ENCODE measurements at regions not wholly inside any gene's neighbourhood (a gene's known extent, or its start where the extent isn't known, plus 50 kb on each side); places are given as distances from the start of the nearest gene placed in this dataset.

DNA sequence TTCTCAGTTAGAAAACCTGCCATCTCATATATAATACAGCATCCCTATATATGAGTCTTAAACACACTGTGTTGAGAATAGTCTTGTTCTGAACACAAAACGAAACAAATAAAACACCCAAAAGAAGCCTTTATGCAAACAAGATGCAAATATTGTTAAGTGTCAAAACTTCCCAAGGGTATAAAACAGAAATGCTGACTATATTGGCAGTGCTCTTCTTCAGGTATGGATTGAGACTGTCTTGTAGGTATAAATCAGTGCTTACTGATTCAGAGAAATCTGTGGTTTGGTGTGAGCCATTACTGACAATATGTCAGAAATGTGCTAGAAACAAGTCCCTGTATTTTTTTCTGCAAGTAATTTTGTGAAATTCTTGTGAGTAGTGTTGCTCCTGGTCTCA lies 82.8 kb upstream of the CTSO start:
- H3K27ac ChIP-seq (ENCODE audit: low read length in 2 of 2) = no peak overlapping the region
- ChIA-PET CTCF (no interaction called here), POLR2A (no interaction called here)
- no CpG with 5 or more reads among the region's 1 CpG for WGBS (ENCODE audit: insufficient coverage)
- peaks cover 0 to 2% (median 0%) of the 10 kb centered on the region in 3 donors for H3K9me3 ChIP-seq (ENCODE audit: control extremely low read depth in 1 of 3, control insufficient read depth in 2 of 3, insufficient read depth in 1 of 3, low read length in 2 of 3)
- intact Hi-C loops (cut with micrococcal nuclease) = no loop called here
- no peaks in the 10 kb centered on the region for H3K36me3 ChIP-seq (replicated peaks in 1 of 2; ENCODE audit: control extremely low read depth in 1 of 2, control insufficient read depth in 1 of 2, extremely low read depth in 1 of 2, insufficient read depth in 2 of 2, low read length in 1 of 2)
- H2AFZ ChIP-seq (ENCODE audit: insufficient read depth, low read depth, low read length, poor library complexity, severe bottlenecking) = no peak overlapping the region
- H3K9me3 Mint-ChIP-seq (ENCODE audit: insufficient read depth) = no peaks in the 10 kb centered on the region
- no peaks in the 10 kb centered on the region for H3K27me3 Mint-ChIP-seq
- H3K4me3 Mint-ChIP-seq = no peak overlapping the region
- ATAC-seq (ENCODE audit: low read depth) (no peak), DNase-seq (no peak)
- H3K4me1 ChIP-seq (ENCODE audit: control insufficient read depth in 2 of 2, insufficient read depth in 2 of 2, low read length in 2 of 2) = no peaks in the 10 kb centered on the region
- H3K79me2 ChIP-seq (ENCODE audit: control insufficient read depth, insufficient read depth, low read length) = no peaks in the 10 kb centered on the region
- no peaks in the 10 kb centered on the region for H4K20me1 ChIP-seq (ENCODE audit: control insufficient read depth, insufficient read depth, low read length, poor library complexity, severe bottlenecking)
- no peaks in the 10 kb centered on the region for H3K27me3 ChIP-seq (replicated peaks in 1 of 4; ENCODE audit: control extremely low read depth in 1 of 4, control insufficient read depth in 3 of 4, insufficient read depth in 4 of 4, low read length in 3 of 4)
- H3K27ac Mint-ChIP-seq = no peak overlapping the region
- no peak overlapping the region for H3K9ac ChIP-seq (ENCODE audit: low read length)
- H3K4me1 Mint-ChIP-seq = no peaks in the 10 kb centered on the region
- H3K4me3 ChIP-seq (ENCODE audit: control extremely low read depth in 1 of 5, extremely low read depth in 1 of 5, insufficient read depth in 1 of 5, low read depth in 2 of 5, low read length in 4 of 5) = no peak overlapping the region
- TF ChIP-seq, protein P1, sequence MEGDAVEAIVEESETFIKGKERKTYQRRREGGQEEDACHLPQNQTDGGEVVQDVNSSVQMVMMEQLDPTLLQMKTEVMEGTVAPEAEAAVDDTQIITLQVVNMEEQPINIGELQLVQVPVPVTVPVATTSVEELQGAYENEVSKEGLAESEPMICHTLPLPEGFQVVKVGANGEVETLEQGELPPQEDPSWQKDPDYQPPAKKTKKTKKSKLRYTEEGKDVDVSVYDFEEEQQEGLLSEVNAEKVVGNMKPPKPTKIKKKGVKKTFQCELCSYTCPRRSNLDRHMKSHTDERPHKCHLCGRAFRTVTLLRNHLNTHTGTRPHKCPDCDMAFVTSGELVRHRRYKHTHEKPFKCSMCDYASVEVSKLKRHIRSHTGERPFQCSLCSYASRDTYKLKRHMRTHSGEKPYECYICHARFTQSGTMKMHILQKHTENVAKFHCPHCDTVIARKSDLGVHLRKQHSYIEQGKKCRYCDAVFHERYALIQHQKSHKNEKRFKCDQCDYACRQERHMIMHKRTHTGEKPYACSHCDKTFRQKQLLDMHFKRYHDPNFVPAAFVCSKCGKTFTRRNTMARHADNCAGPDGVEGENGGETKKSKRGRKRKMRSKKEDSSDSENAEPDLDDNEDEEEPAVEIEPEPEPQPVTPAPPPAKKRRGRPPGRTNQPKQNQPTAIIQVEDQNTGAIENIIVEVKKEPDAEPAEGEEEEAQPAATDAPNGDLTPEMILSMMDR (IDR thresholded peaks at IDR 0.05) = no peak
- no peak for TF ChIP-seq EZH2 (IDR thresholded peaks at IDR 0.05; ENCODE audit: borderline replicate concordance, insufficient read depth, low read depth, low read length, poor library complexity, severe bottlenecking)
- no peak overlapping the region for H3K4me2 ChIP-seq (replicated peaks; ENCODE audit: low read depth, low read length, poor library complexity, severe bottlenecking)

DNA sequence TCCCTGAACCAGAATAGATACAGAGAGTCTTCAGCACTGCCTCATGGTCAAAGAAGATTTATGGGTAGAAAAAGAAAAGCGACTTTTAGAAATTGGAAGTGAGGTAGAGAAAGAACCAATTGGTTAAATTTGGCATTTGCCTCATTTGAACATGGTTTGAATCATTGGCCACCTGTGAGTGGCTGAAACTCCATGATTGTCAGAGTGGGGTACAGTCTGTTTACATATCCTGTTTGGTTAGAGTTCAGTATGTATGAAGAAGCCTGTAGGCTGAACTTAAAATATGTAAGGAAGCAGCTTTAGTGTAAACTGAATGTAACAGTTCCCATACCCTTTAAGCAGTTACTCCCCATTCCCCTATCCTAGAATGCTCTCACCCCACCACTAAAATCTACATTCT lies 76.0 kb upstream of the CTSO start:
- intact Hi-C loops (cut with micrococcal nuclease) = no loop called here

More for the DNA sequence above, 76.0 kb upstream of the CTSO start:
- Histone ChIP-seq H3K27ac (ENCODE audit: low read length in 2 of 2) (no peak overlapping the region), H3K9me3 (ENCODE audit: control extremely low read depth in 1 of 3, control insufficient read depth in 2 of 3, insufficient read depth in 1 of 3, low read length in 2 of 3) (no peaks in the 10 kb centered on the region), H3K4me1 (ENCODE audit: control insufficient read depth in 2 of 2, insufficient read depth in 2 of 2, low read length in 2 of 2) (no peaks in the 10 kb centered on the region), H4K20me1 (ENCODE audit: control insufficient read depth, insufficient read depth, low read length, poor library complexity, severe bottlenecking) (no peaks in the 10 kb centered on the region), H3K9ac (ENCODE audit: low read length) (no peak overlapping the region), H3K4me3 (ENCODE audit: control extremely low read depth in 1 of 5, extremely low read depth in 1 of 5, insufficient read depth in 1 of 5, low read depth in 2 of 5, low read length in 4 of 5) (no peak overlapping the region), H3K36me3 (replicated peaks in 1 of 2; ENCODE audit: control extremely low read depth in 1 of 2, control insufficient read depth in 1 of 2, extremely low read depth in 1 of 2, insufficient read depth in 2 of 2, low read length in 1 of 2) (no peaks in the 10 kb centered on the region), H3K27me3 (replicated peaks in 1 of 4; ENCODE audit: control extremely low read depth in 1 of 4, control insufficient read depth in 3 of 4, insufficient read depth in 4 of 4, low read length in 3 of 4) (no peaks in the 10 kb centered on the region), H2AFZ (ENCODE audit: insufficient read depth, low read depth, low read length, poor library complexity, severe bottlenecking) (no peak overlapping the region), H3K4me2 (replicated peaks; ENCODE audit: low read depth, low read length, poor library complexity, severe bottlenecking) (no peak overlapping the region), H3K79me2 (ENCODE audit: control insufficient read depth, insufficient read depth, low read length) (no peaks in the 10 kb centered on the region)
- DNase-seq (no peak), ATAC-seq (ENCODE audit: low read depth) (no peak)
- no peaks in the 10 kb centered on the region for H3K4me1 Mint-ChIP-seq
- H3K27me3 Mint-ChIP-seq = no peaks in the 10 kb centered on the region
- H3K27ac Mint-ChIP-seq = no peak overlapping the region
- WGBS (ENCODE audit: insufficient coverage) = 89% methylated on average over 1 of the region's 1 CpG
- no peak overlapping the region for H3K4me3 Mint-ChIP-seq
- H3K9me3 Mint-ChIP-seq (ENCODE audit: insufficient read depth) = no peaks in the 10 kb centered on the region
- ChIA-PET CTCF (no interaction called here), POLR2A (no interaction called here)
- TF ChIP-seq, protein P1 (IDR thresholded peaks at IDR 0.05) = no peak
- TF ChIP-seq EZH2 (IDR thresholded peaks at IDR 0.05; ENCODE audit: borderline replicate concordance, insufficient read depth, low read depth, low read length, poor library complexity, severe bottlenecking) = no peak

Data from B cell (primary cell).